ENCODE measurements at regions not wholly inside any gene's neighbourhood (a gene's known extent, or its start where the extent isn't known, plus 50 kb on each side); places are given as distances from the start of the nearest gene placed in this dataset.

DNA sequence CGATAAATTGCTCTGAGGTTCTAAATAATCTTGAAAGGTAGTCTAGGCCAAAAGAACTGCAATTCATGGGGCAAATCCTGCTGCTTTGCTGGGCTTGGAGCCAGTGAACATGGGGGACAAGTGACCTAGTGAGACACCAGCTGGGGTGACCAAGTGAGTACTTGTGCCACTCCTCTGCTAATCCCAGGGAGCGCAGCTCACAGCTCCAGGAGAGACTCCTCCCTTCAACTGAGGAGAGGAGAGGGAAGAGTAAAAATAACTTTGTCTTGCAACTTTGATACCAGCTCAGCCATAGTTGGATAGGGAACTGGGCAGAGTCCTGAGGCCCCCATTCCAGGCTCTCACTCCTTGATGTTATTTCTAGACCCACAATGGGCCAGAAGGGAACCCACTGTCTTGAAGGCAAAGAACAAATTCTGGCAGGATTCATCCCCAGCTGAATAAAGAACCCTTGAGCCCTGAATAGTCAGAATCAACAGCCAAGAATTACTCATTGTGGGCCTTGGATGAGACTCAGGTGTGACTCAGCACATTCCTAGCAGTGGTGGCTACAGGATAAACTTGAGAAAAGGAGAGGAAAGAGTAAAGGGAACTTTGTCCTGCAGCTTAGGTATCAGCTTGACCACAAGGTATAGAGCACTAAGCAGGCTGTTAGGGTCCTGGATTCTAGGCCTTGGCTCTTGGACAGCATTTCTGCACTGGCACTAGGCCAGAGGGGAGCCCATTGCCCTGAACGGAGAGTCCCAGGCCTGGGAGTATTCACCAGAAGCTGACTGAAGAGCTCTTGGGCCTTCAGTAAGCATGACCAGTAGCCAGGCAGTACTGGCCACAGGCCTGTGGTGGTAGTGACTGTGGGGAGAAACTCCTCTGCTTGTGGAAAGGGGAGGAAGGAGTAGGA lies 288.3 kb upstream of the CDH18 start:
- ChIA-PET CTCF (no interaction called here), POLR2A (no interaction called here)
- ATAC-seq (peak; percentile 24; the same call in 1 of the 2 replicates), DNase-seq (ENCODE audit: low spot score) (no peak)
- H3K27me3 Mint-ChIP-seq (ENCODE audit: low read depth), result peaks cover 49% of the 10 kb centered on the region
- TF ChIP-seq JAZF1 (CRISPR knock-in tag; IDR thresholded peaks at IDR 0.05), result no peak
- TF ChIP-seq, protein P1, sequence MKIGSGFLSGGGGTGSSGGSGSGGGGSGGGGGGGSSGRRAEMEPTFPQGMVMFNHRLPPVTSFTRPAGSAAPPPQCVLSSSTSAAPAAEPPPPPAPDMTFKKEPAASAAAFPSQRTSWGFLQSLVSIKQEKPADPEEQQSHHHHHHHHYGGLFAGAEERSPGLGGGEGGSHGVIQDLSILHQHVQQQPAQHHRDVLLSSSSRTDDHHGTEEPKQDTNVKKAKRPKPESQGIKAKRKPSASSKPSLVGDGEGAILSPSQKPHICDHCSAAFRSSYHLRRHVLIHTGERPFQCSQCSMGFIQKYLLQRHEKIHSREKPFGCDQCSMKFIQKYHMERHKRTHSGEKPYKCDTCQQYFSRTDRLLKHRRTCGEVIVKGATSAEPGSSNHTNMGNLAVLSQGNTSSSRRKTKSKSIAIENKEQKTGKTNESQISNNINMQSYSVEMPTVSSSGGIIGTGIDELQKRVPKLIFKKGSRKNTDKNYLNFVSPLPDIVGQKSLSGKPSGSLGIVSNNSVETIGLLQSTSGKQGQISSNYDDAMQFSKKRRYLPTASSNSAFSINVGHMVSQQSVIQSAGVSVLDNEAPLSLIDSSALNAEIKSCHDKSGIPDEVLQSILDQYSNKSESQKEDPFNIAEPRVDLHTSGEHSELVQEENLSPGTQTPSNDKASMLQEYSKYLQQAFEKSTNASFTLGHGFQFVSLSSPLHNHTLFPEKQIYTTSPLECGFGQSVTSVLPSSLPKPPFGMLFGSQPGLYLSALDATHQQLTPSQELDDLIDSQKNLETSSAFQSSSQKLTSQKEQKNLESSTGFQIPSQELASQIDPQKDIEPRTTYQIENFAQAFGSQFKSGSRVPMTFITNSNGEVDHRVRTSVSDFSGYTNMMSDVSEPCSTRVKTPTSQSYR (CRISPR knock-in tag; IDR thresholded peaks at IDR 0.05), result no peak
- TF ChIP-seq SMAD4 (CRISPR knock-in tag; IDR thresholded peaks at IDR 0.05), result no peak
- TF ChIP-seq TCF7 (CRISPR knock-in tag; IDR thresholded peaks at IDR 0.05; ENCODE audit: low read depth), result no peak
- TF ChIP-seq ZNF671 (CRISPR knock-in tag; IDR thresholded peaks at IDR 0.05), result no peak
- no peak for TF ChIP-seq CBFB (CRISPR knock-in tag; IDR thresholded peaks at IDR 0.05; ENCODE audit: low read depth)
- peaks cover 17% of the 10 kb centered on the region for H3K9me3 Mint-ChIP-seq
- no peak overlapping the region for H3K4me3 Mint-ChIP-seq
- H3K27ac Mint-ChIP-seq, result no peak overlapping the region
- peaks cover 6% of the 10 kb centered on the region; the same call in 1 of the 2 replicates for H3K36me3 Mint-ChIP-seq
- H3K4me1 Mint-ChIP-seq, result no peaks in the 10 kb centered on the region

DNA sequence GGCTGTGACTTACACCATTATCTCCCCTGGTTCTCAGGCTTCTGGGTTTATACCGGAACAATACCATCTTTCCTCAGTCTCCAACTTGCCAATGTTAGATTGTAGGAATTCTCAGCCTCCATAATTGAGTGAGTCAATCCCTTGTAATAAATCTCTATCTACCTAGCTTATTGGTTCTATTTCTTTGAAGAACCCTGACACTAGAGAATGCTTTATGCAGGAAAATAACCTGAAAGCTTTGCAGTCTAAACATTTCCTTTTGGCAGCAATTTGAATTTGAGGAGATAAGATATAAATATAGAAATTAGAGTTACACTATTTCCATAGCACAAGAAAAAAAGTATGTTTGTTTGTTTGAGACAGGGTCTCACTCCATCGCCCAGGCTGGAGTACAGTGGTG lies 278.1 kb upstream of the CDH18 start:
- Mint-ChIP-seq H3K27ac (no peak overlapping the region), H3K4me1 (no peaks in the 10 kb centered on the region), H3K9me3 (peaks cover 10% of the 10 kb centered on the region), H3K27me3 (ENCODE audit: low read depth) (peaks cover 2% of the 10 kb centered on the region; the same call in 1 of the 2 replicates), H3K4me3 (no peak overlapping the region), H3K36me3 (no peaks in the 10 kb centered on the region)
- TF ChIP-seq OVOL2 (CRISPR knock-in tag; IDR thresholded peaks at IDR 0.05; ENCODE audit: borderline replicate concordance) (no peak), GRHL2 (CRISPR knock-in tag; IDR thresholded peaks at IDR 0.05; ENCODE audit: insufficient replicate concordance, severe bottlenecking) (no peak), ZNF138 (CRISPR knock-in tag; conservative IDR thresholded peaks at IDR 0.05) (no peak), FOXJ3 (CRISPR knock-in tag; IDR thresholded peaks at IDR 0.05; ENCODE audit: borderline replicate concordance) (no peak), ZNF219 (CRISPR knock-in tag; IDR thresholded peaks at IDR 0.05; ENCODE audit: borderline replicate concordance) (no peak), SMAD4 (CRISPR knock-in tag; IDR thresholded peaks at IDR 0.05) (no peak)
- TF ChIP-seq, protein P2, sequence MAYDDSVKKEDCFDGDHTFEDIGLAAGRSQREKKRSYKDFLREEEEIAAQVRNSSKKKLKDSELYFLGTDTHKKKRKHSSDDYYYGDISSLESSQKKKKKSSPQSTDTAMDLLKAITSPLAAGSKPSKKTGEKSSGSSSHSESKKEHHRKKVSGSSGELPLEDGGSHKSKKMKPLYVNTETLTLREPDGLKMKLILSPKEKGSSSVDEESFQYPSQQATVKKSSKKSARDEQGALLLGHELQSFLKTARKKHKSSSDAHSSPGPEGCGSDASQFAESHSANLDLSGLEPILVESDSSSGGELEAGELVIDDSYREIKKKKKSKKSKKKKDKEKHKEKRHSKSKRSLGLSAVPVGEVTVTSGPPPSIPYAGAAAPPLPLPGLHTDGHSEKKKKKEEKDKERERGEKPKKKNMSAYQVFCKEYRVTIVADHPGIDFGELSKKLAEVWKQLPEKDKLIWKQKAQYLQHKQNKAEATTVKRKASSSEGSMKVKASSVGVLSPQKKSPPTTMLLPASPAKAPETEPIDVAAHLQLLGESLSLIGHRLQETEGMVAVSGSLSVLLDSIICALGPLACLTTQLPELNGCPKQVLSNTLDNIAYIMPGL (CRISPR knock-in tag; IDR thresholded peaks at IDR 0.05), result no peak
- TF ChIP-seq, protein P3, sequence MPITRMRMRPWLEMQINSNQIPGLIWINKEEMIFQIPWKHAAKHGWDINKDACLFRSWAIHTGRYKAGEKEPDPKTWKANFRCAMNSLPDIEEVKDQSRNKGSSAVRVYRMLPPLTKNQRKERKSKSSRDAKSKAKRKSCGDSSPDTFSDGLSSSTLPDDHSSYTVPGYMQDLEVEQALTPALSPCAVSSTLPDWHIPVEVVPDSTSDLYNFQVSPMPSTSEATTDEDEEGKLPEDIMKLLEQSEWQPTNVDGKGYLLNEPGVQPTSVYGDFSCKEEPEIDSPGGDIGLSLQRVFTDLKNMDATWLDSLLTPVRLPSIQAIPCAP (CRISPR knock-in tag; IDR thresholded peaks at IDR 0.05), result no peak
- TF ChIP-seq, protein P4, sequence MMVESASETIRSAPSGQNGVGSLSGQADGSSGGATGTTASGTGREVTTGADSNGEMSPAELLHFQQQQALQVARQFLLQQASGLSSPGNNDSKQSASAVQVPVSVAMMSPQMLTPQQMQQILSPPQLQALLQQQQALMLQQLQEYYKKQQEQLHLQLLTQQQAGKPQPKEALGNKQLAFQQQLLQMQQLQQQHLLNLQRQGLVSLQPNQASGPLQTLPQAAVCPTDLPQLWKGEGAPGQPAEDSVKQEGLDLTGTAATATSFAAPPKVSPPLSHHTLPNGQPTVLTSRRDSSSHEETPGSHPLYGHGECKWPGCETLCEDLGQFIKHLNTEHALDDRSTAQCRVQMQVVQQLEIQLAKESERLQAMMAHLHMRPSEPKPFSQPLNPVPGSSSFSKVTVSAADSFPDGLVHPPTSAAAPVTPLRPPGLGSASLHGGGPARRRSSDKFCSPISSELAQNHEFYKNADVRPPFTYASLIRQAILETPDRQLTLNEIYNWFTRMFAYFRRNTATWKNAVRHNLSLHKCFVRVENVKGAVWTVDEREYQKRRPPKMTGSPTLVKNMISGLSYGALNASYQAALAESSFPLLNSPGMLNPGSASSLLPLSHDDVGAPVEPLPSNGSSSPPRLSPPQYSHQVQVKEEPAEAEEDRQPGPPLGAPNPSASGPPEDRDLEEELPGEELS (CRISPR knock-in tag; IDR thresholded peaks at IDR 0.05), result no peak
- ChIA-PET CTCF (interaction anchor here (0.6 kb wide), 1 partner anchor 270 kb away, joined by 3 read pairs; no protein-coding TSS in a partner anchor), POLR2A (no interaction called here)
- no peak for DNase-seq (ENCODE audit: low spot score)
- no peak for ATAC-seq
